HG03439 (cell line): ENCODE measurements at regions not wholly inside any gene's neighbourhood (a gene's known extent, or its start where the extent isn't known, plus 50 kb on each side); places are given as distances from the start of the nearest gene placed in this dataset.

Source experiments
- ATAC-seq: cut with Tn5 transposase; IDR thresholded peaks from one replicate; pipeline ENCODE4 v1.9.1; 2021; ENCODE audit warnings: mild to moderate bottlenecking, moderate library complexity; ENCODE audit not compliant: unreplicated experiment

- no peak for ATAC-seq
Observed at GRCh38 chr2:217263756-217264155, 403.9 kb upstream of the TNP1 start.

GRCh38 chr2:217262911-217263310 is 403.0 kb upstream of the TNP1 start:
- ATAC-seq, result no peak

- no peak for ATAC-seq
Observed at GRCh38 chr2:217261452-217261851, 401.6 kb upstream of the TNP1 start.

- ATAC-seq, result no peak
Observed at GRCh38 chr2:217260441-217261115, 400.7 kb upstream of the TNP1 start.

- no peak for ATAC-seq
Observed at GRCh38 chr2:217258170-217258569, 398.3 kb upstream of the TNP1 start.

GRCh38 chr2:217256251-217256650 is 396.4 kb upstream of the TNP1 start:
- no peak for ATAC-seq

- no peak for ATAC-seq
Observed at GRCh38 chr2:217254111-217254510, 394.2 kb upstream of the TNP1 start.

GRCh38 chr2:217252181-217252580 is 392.3 kb upstream of the TNP1 start:
- no peak for ATAC-seq

GRCh38 chr2:217250013-217250524 is 390.2 kb upstream of the TNP1 start:
- no peak for ATAC-seq

GRCh38 chr2:217249121-217250012 is 389.5 kb upstream of the TNP1 start:
- no peak for ATAC-seq

- ATAC-seq, result no peak
Observed at GRCh38 chr2:217248312-217248935, 388.6 kb upstream of the TNP1 start.

- ATAC-seq, result no peak
Observed at GRCh38 chr2:217247476-217247875, 387.6 kb upstream of the TNP1 start.

- ATAC-seq, result no peak
Observed at GRCh38 chr2:217246108-217246507, 386.2 kb upstream of the TNP1 start.

- no peak for ATAC-seq
Observed at GRCh38 chr2:217244815-217245214, 385.0 kb upstream of the TNP1 start.

- ATAC-seq, result no peak
Observed at GRCh38 chr2:217242947-217243346, 383.1 kb upstream of the TNP1 start.

GRCh38 chr2:217231724-217232123 is 371.9 kb upstream of the TNP1 start:
- no peak for ATAC-seq

GRCh38 chr2:217231212-217231611 is 371.3 kb upstream of the TNP1 start:
- ATAC-seq, result no peak

GRCh38 chr2:217228732-217229131 is 368.9 kb upstream of the TNP1 start:
- ATAC-seq, result no peak

GRCh38 chr2:217227794-217228193 is 367.9 kb upstream of the TNP1 start:
- ATAC-seq, result no peak

- no peak for ATAC-seq
Observed at GRCh38 chr2:217225596-217225995, 365.7 kb upstream of the TNP1 start.

GRCh38 chr2:217223222-217223930 is 363.5 kb upstream of the TNP1 start:
- ATAC-seq, result peak; percentile 82
